Muscle of arm (tissue), 1 donor: ENCODE measurements at regions not wholly inside any gene's neighbourhood (a gene's known extent, or its start where the extent isn't known, plus 50 kb on each side); places are given as distances from the start of the nearest gene placed in this dataset.

Experiments
- DNase-seq: peaks from one replicate; pipeline ENCODE4 v3.0.0-alpha.2; 2013

DNA sequence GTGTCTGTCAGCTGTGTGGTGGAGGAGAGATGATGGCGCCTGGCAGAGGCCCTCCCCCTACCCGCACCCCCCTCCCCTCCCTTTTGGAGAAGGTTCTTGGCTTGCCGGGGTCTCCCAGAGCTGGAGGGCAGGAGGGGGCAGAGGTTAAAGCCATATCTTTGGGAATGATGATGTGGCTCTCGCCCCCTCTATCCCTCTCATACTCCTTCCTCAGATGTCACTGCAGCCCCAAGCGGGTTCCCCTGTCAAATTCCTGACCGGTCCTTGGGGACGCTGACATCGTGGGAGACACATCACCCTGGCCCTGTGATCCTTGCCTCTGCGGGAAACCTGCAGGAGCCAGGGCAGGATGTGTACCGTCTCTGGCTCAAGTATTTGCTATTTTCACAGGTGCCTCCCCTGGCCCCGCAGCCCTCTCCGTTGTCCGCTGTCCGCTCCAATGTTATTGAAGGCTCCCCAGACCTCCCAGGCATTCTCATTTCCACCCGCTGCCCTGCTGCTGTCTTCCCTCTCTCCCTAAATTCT is 109.5 kb downstream of the FOXD1 start:
- no peak for DNase-seq

- DNase-seq: no peak
Observed at GRCh38 chr5:73338256-73339050, 110.1 kb downstream of the FOXD1 start.

- no peak for DNase-seq
Observed at GRCh38 chr5:73337586-73338255, 110.9 kb downstream of the FOXD1 start.

DNA sequence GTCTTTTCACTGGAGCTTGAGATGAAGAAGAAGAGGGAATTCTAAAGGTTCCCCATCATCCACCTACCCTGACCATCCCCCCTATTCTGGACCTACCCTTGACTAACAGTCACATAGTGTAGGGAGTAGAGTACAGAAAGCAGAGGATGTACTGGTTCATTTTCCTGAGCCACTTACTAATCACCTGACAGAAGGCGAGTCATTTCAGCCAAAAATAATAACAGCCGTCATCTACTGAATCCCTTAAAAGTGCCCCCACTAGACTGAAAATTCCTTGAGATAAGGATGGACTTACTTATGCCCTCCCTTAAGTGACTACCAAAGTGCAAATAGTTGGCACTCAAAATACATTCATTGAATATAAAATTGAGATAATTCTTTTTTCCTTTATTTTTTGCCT is 112.2 kb downstream of the FOXD1 start:
- DNase-seq: no peak

- DNase-seq: no peak
Observed at GRCh38 chr5:73333944-73334703, 114.5 kb downstream of the FOXD1 start.

DNA sequence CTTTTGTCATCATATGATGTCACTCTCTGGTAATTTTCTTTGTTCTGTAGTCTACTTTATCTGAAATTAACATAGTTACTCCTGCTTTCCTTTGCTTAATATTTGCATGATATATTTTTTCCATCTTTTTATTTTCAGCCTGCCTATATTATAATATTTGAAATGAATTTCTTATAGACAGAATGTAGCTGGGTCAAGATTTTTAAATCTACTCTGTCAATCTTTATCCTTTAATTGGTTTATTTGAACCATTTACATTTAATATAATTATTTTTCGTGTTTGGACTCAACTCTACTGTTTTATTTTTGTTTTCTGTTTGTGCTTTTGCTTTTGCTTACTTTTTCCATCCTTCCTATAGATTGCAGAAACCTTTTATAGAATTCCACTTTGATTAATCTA is 118.0 kb downstream of the FOXD1 start:
- no peak for DNase-seq

DNA sequence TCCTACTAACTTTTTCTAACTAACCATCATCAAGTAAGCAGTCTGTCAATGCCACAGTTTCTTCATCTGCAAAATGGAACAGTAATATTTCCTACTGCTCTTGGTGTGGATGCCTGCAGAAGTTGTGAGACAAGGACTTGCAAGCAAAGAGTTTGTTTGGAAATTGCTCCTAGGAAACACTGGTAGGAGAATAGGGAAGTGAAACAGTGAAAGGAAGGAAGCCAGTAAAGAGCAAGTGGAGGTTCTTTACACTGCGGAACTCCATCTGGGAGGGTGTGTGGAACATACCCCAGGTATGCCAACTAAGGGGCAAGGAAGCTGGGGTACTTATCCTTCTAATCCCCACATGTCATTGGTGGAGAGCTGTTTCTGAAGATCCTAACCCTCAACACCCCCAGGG is 119.9 kb downstream of the FOXD1 start:
- no peak for DNase-seq

- DNase-seq: no peak
Observed at GRCh38 chr5:73327908-73328455, 120.6 kb downstream of the FOXD1 start.

GRCh38 chr5:73325546-73325945 is 123.0 kb downstream of the FOXD1 start:
- no peak for DNase-seq

DNA sequence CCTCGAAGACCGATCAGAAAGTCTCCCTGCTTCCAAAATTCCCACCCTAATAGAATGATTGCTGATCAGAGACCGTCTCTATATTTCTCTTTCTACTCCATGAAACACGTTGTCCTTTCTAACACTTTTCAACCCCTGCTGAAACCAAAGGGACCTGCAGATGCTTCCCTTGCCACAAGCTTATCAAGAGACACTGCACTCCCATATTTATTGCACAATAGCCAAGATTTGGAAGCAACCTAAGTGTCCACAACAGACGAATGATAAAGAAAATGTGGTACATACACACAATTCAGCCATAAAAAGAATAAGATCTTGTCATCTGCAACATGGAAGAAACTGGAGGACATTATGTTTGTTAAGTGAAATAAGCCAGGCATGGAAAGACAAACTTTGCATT is 125.1 kb downstream of the FOXD1 start:
- no peak for DNase-seq

- no peak for DNase-seq
Observed at GRCh38 chr5:73322437-73323076, 126.0 kb downstream of the FOXD1 start.

DNA sequence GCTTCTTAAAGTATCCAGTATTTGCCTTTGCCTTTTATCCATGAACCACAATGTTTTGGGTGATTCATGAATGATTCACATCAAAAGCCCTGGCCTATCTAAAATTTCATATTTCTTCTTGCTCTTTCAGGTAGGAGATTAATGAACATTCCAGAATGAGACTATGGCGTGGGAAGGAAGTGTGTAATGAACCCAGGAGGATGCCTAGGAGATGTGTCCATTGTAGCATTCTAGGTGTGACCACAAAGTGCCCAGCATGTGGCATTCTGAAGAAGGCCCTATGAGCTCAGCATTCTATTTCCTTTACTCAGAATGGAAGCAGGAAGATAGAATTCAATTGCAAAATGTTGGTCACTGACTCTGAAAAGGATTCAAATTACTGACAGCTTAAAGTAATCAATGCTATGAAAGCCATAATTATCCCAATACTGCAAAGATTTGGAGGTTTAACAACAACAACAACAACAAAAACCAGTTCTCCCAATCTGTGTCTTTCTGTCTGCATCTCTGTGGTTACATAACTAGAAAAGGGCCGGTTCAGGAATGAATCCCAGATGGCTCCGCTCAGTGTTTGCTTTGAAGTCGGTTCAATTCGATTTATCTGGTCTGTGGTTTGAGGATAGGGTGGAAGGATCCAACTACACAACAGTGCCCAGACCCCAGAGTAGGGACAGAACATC is 126.7 kb downstream of the FOXD1 start:
- no peak for DNase-seq

GRCh38 chr5:73319036-73319435 is 129.5 kb downstream of the FOXD1 start:
- no peak for DNase-seq

DNA sequence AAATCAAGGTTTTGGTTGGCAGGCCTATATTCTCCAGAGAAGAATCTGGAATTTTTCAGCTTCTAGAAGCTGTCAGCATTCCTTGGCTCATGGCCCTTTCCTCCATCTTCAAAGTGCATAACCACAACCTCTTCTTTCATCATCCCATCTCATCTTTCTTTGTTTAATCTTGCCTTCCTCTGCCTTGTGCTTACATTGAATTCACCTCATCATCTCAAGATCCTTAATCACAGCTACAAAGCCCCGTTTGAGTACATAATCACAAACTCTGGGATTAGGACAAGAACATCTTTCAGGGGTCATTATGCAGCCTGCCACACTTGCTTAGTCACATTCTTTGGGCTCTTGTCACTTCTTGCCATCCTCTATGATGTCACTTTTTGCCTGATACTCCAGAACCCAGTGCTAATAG is 130.3 kb downstream of the FOXD1 start:
- DNase-seq: no peak

GRCh38 chr5:73317523-73317922 is 131.1 kb downstream of the FOXD1 start:
- DNase-seq: no peak

GRCh38 chr5:73314395-73315257 is 134.0 kb downstream of the FOXD1 start:
- DNase-seq: no peak

GRCh38 chr5:73312872-73313510 is 135.6 kb downstream of the FOXD1 start:
- no peak for DNase-seq

DNA sequence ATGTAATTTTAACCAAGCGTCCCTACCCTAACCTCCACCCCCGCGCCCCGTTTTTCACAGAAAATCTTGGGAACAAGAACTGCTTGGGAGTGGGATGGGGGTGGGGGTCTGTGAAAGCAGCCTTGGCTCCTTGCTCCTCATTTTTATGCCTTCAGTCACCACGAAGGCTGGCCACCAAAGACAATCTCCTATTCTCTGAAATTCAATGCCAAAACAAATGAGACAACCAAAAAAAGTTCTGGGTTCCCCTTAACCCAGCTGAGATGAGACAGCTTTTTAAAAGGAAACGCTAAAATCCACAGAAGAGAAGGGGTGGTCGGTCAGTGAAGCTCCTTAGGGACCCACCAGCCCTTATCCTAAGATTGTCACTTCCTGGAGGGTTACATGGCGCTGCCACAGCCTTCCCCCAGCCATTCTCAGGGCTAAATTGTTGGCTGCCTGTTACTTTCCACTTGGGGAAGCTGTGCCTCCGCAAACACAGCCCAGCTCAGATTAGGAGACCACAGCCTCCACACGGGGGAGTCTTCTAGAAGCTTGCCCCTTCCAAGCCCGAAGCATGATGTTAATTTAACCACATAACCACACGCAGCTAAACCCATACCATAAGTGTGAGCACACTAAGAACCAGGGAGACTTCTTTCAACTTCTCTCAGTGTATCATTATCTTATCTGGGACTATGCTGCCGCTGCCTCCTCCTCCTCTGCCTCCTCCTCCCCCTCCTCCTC is 136.3 kb downstream of the FOXD1 start:
- DNase-seq: no peak
